Hematopoietic multipotent progenitor cell treated with erythropoietin and hydrocortisone succinate and interleukin-3 and kit ligand, for 6 days (in vitro differentiated cells): ENCODE measurements at regions not wholly inside any gene's neighbourhood (a gene's known extent, or its start where the extent isn't known, plus 50 kb on each side); places are given as distances from the start of the nearest gene placed in this dataset.
"Not testable (repeated sequence)": the region's sequence is repeated elsewhere in the genome, so short reads cannot be mapped to it uniquely, and the experiment has no call there.

Source experiments
- DNase-seq: peaks from one replicate; pipeline ENCODE4 v3.0.0-alpha.2; 2015

- DNase-seq, result no peak
These were observed 935.1 kb upstream of the WWC1 start for GRCh38 chr5:167356374-167356773.

- no peak for DNase-seq
These were observed 932.5 kb upstream of the WWC1 start for GRCh38 chr5:167358868-167359492.

- no peak for DNase-seq
These were observed 929.6 kb upstream of the WWC1 start for GRCh38 chr5:167361795-167362194.

GRCh38 chr5:167363065-167363464 lies 928.4 kb upstream of the WWC1 start:
- no peak for DNase-seq

- DNase-seq, result no peak
These were observed 916.3 kb upstream of the WWC1 start for GRCh38 chr5:167375125-167375524.

GRCh38 chr5:167378894-167379723 lies 912.3 kb upstream of the WWC1 start:
- no peak for DNase-seq

- no peak for DNase-seq
These were observed 910.0 kb upstream of the WWC1 start for GRCh38 chr5:167381457-167381856.

GRCh38 chr5:167389537-167389936 lies 901.9 kb upstream of the WWC1 start:
- no peak for DNase-seq

GRCh38 chr5:167391286-167391685 lies 900.2 kb upstream of the WWC1 start:
- DNase-seq, result not testable (repeated sequence)

GRCh38 chr5:167392240-167392639 lies 899.2 kb upstream of the WWC1 start:
- DNase-seq, result no peak

GRCh38 chr5:167393358-167393757 lies 898.1 kb upstream of the WWC1 start:
- no peak for DNase-seq

GRCh38 chr5:167402671-167403070 lies 888.8 kb upstream of the WWC1 start:
- DNase-seq, result no peak

- DNase-seq, result no peak
These were observed 884.9 kb upstream of the WWC1 start for GRCh38 chr5:167406513-167406912.

- DNase-seq, result no peak
These were observed 878.9 kb upstream of the WWC1 start for GRCh38 chr5:167412556-167412955.

GRCh38 chr5:167413506-167413905 lies 877.9 kb upstream of the WWC1 start:
- DNase-seq, result no peak

GRCh38 chr5:167414611-167415010 lies 876.8 kb upstream of the WWC1 start:
- DNase-seq, result no peak

GRCh38 chr5:167415779-167416746 lies 875.4 kb upstream of the WWC1 start:
- DNase-seq, result no peak

- DNase-seq, result no peak
These were observed 873.8 kb upstream of the WWC1 start for GRCh38 chr5:167417662-167418061.

- no peak for DNase-seq
These were observed 866.3 kb upstream of the WWC1 start for GRCh38 chr5:167425161-167425560.

- DNase-seq, result no peak
These were observed 864.9 kb upstream of the WWC1 start for GRCh38 chr5:167426501-167426900.

GRCh38 chr5:167427641-167428040 lies 863.8 kb upstream of the WWC1 start:
- not testable (repeated sequence) for DNase-seq

GRCh38 chr5:167440846-167441245 lies 850.6 kb upstream of the WWC1 start:
- DNase-seq, result no peak

- DNase-seq, result no peak
These were observed 848.5 kb upstream of the WWC1 start for GRCh38 chr5:167442922-167443321.
